HepG2 (cell line): ENCODE measurements at regions not wholly inside any gene's neighbourhood (a gene's known extent, or its start where the extent isn't known, plus 50 kb on each side); places are given as distances from the start of the nearest gene placed in this dataset.

Source experiments
- ATAC-seq: fragments of 200-7000 bp; cut with Tn5 transposase; 3 replicates; pipeline ENCODE4 v1.9.1; 2020; ENCODE audit warnings: mild to moderate bottlenecking, moderate library complexity
- BruUV-seq: library from RNA; stranded (reverse); fragments of 400-500 nt; replicated peaks from 2 replicates; lab custom pipeline; 2021; lab: Mats Ljungman, UMichigan
- CTCF ChIA-PET: fragments of 300-600 bp; formaldehyde crosslinking; extraction: SDS; loops from one replicate; lab custom pipeline; 2021; ENCODE audit warnings: low total read pairs, inconsistent platforms, low intra/inter-chr PET ratio; lab: Yijun Ruan, JAX
- POLR2A ChIA-PET: fragments of 350-600 bp; sonication (Branson Sonifier 250); formaldehyde crosslinking; loops from one replicate; lab custom pipeline; 2020; ENCODE audit warnings: antibody characterized with exemption, inconsistent platforms; lab: Yijun Ruan, JAX
- DNase-seq: peaks from one replicate; pipeline ENCODE4 v3.0.0-alpha.2; 2015; ENCODE audit warnings: low spot score
- FAIRE-seq: peaks from 3 replicates; lab custom pipeline; 2011; peaks lifted over from hg19 to GRCh38; lab: Jason Lieb, UNC
- H2AFZ ChIP-seq: one replicate; pipeline ENCODE4 v1.6.1; 2011; ENCODE audit warnings: low read length, inconsistent platforms
- H3K27ac ChIP-seq: fragments of 300-600 bp; 3 replicates; pipeline ENCODE4 v1.8.0; 2011; ENCODE audit warnings: mixed run types, mild to moderate bottlenecking, mixed read lengths, low read length, inconsistent platforms; ENCODE audit not compliant: insufficient read depth; ENCODE audit errors: extremely low read length
- H3K27me3 ChIP-seq, 2 experiments: fragments of 200-600 bp in 1 of 2; 2 replicates in 1 of 2; 3 replicates in 1 of 2; pipeline versions ENCODE4 v1.6.0 to v1.8.0; 2011; ENCODE audit warnings: low read length in 2 of 2, mild to moderate bottlenecking in 2 of 2, moderate library complexity in 2 of 2, inconsistent platforms in 1 of 2; ENCODE audit not compliant: insufficient read depth in 2 of 2, control insufficient read depth in 1 of 2
- H3K36me3 ChIP-seq, 2 experiments: fragments of 200-600 bp in 1 of 2; replicated peaks in 1 of 2; 2 replicates in 1 of 2; 3 replicates in 1 of 2; pipeline versions ENCODE4 v1.5.1 to v1.8.0; 2011; ENCODE audit warnings: low read length in 2 of 2, inconsistent platforms in 1 of 2; ENCODE audit not compliant: insufficient read depth in 2 of 2, control insufficient read depth in 1 of 2
- H3K4me1 ChIP-seq: 2 replicates; pipeline ENCODE4 v1.5.1; 2012; ENCODE audit warnings: low read length, inconsistent platforms; ENCODE audit not compliant: insufficient read depth
- H3K4me2 ChIP-seq: 2 replicates; pipeline ENCODE4 v1.6.0; 2011; ENCODE audit warnings: low read depth, low read length, inconsistent platforms
- H3K4me3 ChIP-seq, 3 experiments: fragments of 200-600 bp in 1 of 3; sonication (generic), shearing (Covaris generic) in 1 of 3; replicated peaks in 1 of 3; 2 replicates each; pipeline ENCODE4 v1.5.1; 2011 to 2016; ENCODE audit warnings: low read length in 3 of 3, inconsistent platforms in 2 of 3, low read depth in 2 of 3, mild to moderate bottlenecking in 2 of 3, control low read depth in 1 of 3, mixed read lengths in 1 of 3; ENCODE audit not compliant: insufficient read depth in 1 of 3
- H3K79me2 ChIP-seq: one replicate; pipeline ENCODE4 v1.6.1; 2011; ENCODE audit warnings: low read length, inconsistent platforms; ENCODE audit not compliant: insufficient read depth
- H3K9ac ChIP-seq: 2 replicates; pipeline ENCODE4 v1.6.0; 2011; ENCODE audit warnings: mild to moderate bottlenecking, low read depth, low read length, inconsistent platforms; ENCODE audit not compliant: insufficient read depth
- H3K9me3 ChIP-seq: 2 replicates; pipeline ENCODE4 v1.5.1; 2012; ENCODE audit warnings: mild to moderate bottlenecking, low read length
- H4K20me1 ChIP-seq: 2 replicates; pipeline ENCODE4 v1.6.0; 2011; ENCODE audit warnings: inconsistent platforms, mild to moderate bottlenecking, low read length, moderate library complexity; ENCODE audit not compliant: insufficient read depth
- AHR ChIP-seq: IDR thresholded peaks from 2 replicates; pipeline ENCODE4 v1.6.1; 2018; ENCODE audit warnings: missing genetic modification reagents, missing compliant biosample characterization
- ATF3 ChIP-seq: sonication (generic); formaldehyde crosslinking; IDR thresholded peaks from 2 replicates; pipeline ENCODE4 v1.4.0; 2020; ENCODE audit warnings: missing genetic modification reagents
- HMGA1 ChIP-seq: sonication (generic); formaldehyde crosslinking; conservative IDR thresholded peaks from 2 replicates; pipeline ENCODE4 v1.4.0; 2020; ENCODE audit warnings: missing genetic modification reagents
- MTA1 ChIP-seq: sonication (generic); formaldehyde crosslinking; IDR thresholded peaks from 2 replicates; pipeline ENCODE4 v1.4.0; 2020; ENCODE audit warnings: missing genetic modification reagents, mild to moderate bottlenecking, borderline replicate concordance
- SP140L ChIP-seq: sonication (generic); formaldehyde crosslinking; IDR thresholded peaks from 2 replicates; pipeline ENCODE4 v1.4.0; 2020; ENCODE audit warnings: missing genetic modification reagents, borderline replicate concordance
- ZBTB40 ChIP-seq, 2 experiments: fragments of 450-650 bp in 1 of 2; sonication (generic) in 1 of 2; formaldehyde crosslinking in 1 of 2; IDR thresholded peaks; 2 replicates each; pipeline versions ENCODE4 v1.6.1 to v1.8.0; 2016 to 2022; ENCODE audit warnings: antibody characterized with exemption in 1 of 2, mild to moderate bottlenecking in 1 of 2, missing genetic modification reagents in 1 of 2
- ZNF83 ChIP-seq: sonication (generic); formaldehyde crosslinking; IDR thresholded peaks from 2 replicates; pipeline ENCODE4 v1.4.0; 2020; ENCODE audit warnings: missing genetic modification reagents, mild to moderate bottlenecking, borderline replicate concordance
- WGBS: methylation state at CpG from one replicate; pipeline ENCODE4 v1.1.6; 2017; ENCODE audit warnings: low lambda C conversion rate; 5-methylcytosine and 5-hydroxymethylcytosine counted together
- in situ Hi-C: cut with HindIII; loops from 2 replicates; pipeline ENCODE4 v1.10.0; 2017; ENCODE audit warnings: low pct_unique_long_range_greater_than_20kb; ENCODE audit not compliant: extremely low pct_ligation_motif_present
- intact Hi-C: fragments of 100-400 bp; cut with micrococcal nuclease; formaldehyde crosslinking; loops from one replicate; pipeline ENCODE4 v1.10.0; 2022; ENCODE audit not compliant: unreplicated experiment
- TF ChIP-seq, protein P1 (sequence below): sonication (generic); formaldehyde crosslinking; IDR thresholded peaks from 2 replicates; pipeline ENCODE4 v1.5.1; 2020; ENCODE audit warnings: missing genetic modification reagents, mild to moderate bottlenecking, borderline replicate concordance
- TF ChIP-seq, protein P2 (sequence below): sonication (generic); formaldehyde crosslinking; IDR thresholded peaks from 2 replicates; pipeline ENCODE4 v1.5.0; 2020; ENCODE audit warnings: mild to moderate bottlenecking, missing genetic modification reagents, borderline replicate concordance

DNA sequence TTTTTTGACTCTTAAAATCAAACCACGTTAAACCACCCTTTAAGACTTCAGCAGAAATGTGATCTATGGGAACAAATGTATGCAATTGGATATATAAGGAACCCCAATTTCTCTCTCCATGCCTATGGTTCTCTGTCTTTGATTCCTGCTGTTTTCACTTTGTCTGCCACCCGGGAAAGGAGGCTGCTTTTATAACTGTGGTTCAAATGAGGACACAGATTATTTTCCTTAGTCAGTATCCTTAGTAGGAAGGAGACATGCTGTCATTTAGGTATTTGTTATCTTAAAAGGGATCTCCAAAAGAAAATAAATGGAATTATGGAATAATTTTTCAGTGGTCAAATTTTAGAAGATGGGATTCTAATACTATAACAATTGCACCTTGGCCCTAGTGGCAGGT is 176.1 kb upstream of the NREP start:
- H4K20me1 ChIP-seq: no peaks in the 10 kb centered on the region
- no peaks in the 10 kb centered on the region for H3K79me2 ChIP-seq
- H3K27me3 ChIP-seq: no peaks in the 10 kb centered on the region
- H3K9ac ChIP-seq: no peak overlapping the region
- H3K4me1 ChIP-seq: no peaks in the 10 kb centered on the region
- H3K36me3 ChIP-seq: no peaks in the 10 kb centered on the region
- no TSS peak for BruUV-seq
- ChIA-PET CTCF (no interaction called here), POLR2A (no interaction called here)
- intact Hi-C loops: no loop called here
- no peak overlapping the region for H3K4me3 ChIP-seq
- no peak overlapping the region for H2AFZ ChIP-seq
- H3K27ac ChIP-seq: no peak overlapping the region
- in situ Hi-C loops: no loop called here
- FAIRE-seq (no peak), DNase-seq (no peak), ATAC-seq (no peak)
- no peaks in the 10 kb centered on the region for H3K9me3 ChIP-seq
- H3K4me2 ChIP-seq: no peak overlapping the region
- 7% methylated on average over 2 of the region's 2 CpGs for WGBS
- TF ChIP-seq, protein P1, sequence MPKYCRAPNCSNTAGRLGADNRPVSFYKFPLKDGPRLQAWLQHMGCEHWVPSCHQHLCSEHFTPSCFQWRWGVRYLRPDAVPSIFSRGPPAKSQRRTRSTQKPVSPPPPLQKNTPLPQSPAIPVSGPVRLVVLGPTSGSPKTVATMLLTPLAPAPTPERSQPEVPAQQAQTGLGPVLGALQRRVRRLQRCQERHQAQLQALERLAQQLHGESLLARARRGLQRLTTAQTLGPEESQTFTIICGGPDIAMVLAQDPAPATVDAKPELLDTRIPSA: no peak
- no peak for TF ChIP-seq AHR (CRISPR knock-in tag)
- no peak for TF ChIP-seq ATF3
- TF ChIP-seq ZNF83 (CRISPR knock-in tag): no peak
- no peak for TF ChIP-seq MTA1 (CRISPR knock-in tag)
- no peak for TF ChIP-seq HMGA1 (CRISPR knock-in tag)
- no peak for TF ChIP-seq SP140L
- no peak for TF ChIP-seq ZBTB40 (IDR thresholded peaks at IDR 0.05)
- no peak for TF ChIP-seq ZBTB40 (CRISPR knock-in tag; IDR thresholded peaks at IDR 0.05)
- TF ChIP-seq, protein P2, sequence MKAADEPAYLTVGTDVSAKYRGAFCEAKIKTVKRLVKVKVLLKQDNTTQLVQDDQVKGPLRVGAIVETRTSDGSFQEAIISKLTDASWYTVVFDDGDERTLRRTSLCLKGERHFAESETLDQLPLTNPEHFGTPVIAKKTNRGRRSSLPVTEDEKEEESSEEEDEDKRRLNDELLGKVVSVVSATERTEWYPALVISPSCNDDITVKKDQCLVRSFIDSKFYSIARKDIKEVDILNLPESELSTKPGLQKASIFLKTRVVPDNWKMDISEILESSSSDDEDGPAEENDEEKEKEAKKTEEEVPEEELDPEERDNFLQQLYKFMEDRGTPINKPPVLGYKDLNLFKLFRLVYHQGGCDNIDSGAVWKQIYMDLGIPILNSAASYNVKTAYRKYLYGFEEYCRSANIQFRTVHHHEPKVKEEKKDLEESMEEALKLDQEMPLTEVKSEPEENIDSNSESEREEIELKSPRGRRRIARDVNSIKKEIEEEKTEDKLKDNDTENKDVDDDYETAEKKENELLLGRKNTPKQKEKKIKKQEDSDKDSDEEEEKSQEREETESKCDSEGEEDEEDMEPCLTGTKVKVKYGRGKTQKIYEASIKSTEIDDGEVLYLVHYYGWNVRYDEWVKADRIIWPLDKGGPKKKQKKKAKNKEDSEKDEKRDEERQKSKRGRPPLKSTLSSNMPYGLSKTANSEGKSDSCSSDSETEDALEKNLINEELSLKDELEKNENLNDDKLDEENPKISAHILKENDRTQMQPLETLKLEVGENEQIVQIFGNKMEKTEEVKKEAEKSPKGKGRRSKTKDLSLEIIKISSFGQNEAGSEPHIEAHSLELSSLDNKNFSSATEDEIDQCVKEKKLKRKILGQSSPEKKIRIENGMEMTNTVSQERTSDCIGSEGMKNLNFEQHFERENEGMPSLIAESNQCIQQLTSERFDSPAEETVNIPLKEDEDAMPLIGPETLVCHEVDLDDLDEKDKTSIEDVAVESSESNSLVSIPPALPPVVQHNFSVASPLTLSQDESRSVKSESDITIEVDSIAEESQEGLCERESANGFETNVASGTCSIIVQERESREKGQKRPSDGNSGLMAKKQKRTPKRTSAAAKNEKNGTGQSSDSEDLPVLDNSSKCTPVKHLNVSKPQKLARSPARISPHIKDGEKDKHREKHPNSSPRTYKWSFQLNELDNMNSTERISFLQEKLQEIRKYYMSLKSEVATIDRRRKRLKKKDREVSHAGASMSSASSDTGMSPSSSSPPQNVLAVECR: no peak
